ENCODE measurements at regions not wholly inside any gene's neighbourhood (a gene's known extent, or its start where the extent isn't known, plus 50 kb on each side); places are given as distances from the start of the nearest gene placed in this dataset.
"Not testable (repeated sequence)": the region's sequence is repeated elsewhere in the genome, so short reads cannot be mapped to it uniquely, and the experiment has no call there.

DNA sequence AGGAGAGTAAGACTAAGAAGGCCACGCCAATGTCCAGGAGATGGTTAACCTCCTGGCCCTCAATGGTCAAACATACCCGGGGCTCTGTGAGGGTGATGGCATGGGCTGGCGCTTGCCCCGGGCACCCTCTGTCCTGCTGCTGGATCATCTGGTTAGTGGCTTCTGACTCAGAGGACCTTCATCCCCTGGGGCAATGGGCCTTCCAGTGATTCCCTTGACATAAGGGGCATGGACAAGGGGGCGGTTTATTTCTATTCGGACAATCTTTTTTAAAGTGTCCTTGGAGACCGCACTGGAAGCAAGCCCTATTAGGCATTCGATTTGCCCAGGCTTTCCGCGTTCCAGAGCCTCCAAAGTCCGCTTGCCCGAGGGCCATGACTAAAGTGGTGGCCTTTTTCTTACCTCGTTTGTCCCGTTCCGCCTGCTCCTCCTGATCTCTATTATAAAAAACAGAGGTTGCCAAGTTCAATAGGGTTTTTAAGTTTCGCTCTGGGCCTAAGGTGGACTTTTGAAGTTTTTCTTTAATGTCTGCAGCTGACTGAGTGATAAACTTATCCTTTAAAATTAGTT, 93.4 kb upstream of the RHOBTB1 start:
- TF ChIP-seq, protein P1, sequence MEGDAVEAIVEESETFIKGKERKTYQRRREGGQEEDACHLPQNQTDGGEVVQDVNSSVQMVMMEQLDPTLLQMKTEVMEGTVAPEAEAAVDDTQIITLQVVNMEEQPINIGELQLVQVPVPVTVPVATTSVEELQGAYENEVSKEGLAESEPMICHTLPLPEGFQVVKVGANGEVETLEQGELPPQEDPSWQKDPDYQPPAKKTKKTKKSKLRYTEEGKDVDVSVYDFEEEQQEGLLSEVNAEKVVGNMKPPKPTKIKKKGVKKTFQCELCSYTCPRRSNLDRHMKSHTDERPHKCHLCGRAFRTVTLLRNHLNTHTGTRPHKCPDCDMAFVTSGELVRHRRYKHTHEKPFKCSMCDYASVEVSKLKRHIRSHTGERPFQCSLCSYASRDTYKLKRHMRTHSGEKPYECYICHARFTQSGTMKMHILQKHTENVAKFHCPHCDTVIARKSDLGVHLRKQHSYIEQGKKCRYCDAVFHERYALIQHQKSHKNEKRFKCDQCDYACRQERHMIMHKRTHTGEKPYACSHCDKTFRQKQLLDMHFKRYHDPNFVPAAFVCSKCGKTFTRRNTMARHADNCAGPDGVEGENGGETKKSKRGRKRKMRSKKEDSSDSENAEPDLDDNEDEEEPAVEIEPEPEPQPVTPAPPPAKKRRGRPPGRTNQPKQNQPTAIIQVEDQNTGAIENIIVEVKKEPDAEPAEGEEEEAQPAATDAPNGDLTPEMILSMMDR (IDR thresholded peaks at IDR 0.05; ENCODE audit: borderline replicate concordance, extremely low read depth, low read length, poor library complexity, severe bottlenecking): not testable (repeated sequence)
- not testable (repeated sequence) for TF ChIP-seq EZH2 (IDR thresholded peaks at IDR 0.05; ENCODE audit: borderline replicate concordance, low read depth, low read length, severe bottlenecking)
